ENCODE measurements at regions not wholly inside any gene's neighbourhood (a gene's known extent, or its start where the extent isn't known, plus 50 kb on each side); places are given as distances from the start of the nearest gene placed in this dataset.

DNA sequence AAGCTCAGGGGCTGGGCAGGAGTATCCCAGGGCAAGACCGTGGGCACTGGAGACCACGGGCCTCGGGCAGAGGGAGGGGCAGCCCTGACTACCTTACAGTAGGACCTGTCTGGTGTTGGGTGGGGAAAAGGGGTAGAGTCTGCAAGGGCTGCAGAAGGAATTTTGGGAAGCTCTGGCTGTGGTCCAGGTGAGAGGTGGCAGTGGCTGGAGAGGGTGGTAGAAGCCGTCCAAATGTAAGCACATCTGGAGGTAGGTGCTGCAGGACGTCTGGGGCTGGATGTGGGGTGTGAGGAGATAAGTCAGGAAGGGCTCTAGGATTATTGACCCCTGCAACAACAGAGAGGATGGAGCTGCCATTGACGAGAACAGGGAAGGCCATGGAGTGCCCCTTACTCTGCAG, 486.7 kb downstream of the EIPR1 start:
- no peak for DNase-seq

DNA sequence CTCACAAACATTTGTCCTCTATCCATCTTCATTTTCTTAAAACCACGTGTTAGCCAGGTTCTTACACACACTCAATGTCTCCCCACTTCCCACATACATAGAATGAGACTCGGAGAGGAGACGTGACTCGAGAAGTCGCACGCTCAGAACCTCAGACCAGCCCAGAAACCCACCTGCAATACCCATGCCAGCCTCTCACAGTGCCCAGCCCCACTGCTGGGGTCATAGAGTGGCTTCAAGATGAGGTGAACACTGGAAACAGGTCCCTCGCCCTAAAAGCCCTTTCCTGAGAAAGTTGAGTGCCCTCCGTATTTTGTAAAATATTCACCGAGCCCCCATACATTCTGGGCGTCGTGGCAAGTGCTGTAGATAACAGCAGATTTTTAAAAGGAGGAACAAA, 487.4 kb downstream of the EIPR1 start:
- no peak for DNase-seq

DNA sequence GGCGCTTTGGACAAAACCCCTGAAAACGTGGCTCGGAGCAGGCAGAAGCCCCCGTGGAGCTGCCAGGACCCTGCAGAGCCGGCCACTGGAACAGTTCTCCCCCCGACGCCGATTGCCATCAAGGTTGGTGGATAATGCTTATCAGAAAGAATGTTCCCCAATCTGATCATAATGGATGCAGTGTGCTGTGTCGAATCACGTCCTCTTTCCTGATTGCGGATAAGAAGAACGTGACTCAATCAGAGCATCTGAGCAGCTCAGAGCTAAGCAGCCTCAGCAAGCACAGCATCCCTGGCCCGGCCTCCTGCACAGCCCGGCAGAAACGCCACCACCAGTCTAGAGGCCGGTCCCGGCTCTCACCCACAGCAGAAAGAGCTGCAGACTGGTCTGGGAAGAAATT, 488.0 kb downstream of the EIPR1 start:
- DNase-seq, result no peak

DNA sequence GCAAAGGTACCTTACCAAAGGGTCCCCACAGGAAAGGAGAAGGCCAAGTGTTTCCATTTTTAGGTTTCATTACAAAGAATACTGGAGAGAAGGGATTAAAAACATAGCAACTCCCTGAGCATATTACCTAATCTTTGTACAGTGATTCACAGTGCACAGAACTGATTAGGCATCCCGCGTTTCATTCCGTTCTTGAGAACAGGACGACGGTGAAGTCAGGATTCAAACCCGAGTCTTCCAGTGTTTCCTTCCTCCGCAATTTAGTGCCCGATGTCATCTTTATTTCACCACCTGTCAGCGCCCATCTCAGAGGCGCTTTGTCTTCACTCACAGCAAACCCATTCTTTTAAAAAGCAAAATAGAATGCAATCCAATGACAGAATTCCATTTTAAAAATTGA, 488.5 kb downstream of the EIPR1 start:
- DNase-seq, result no peak

DNA sequence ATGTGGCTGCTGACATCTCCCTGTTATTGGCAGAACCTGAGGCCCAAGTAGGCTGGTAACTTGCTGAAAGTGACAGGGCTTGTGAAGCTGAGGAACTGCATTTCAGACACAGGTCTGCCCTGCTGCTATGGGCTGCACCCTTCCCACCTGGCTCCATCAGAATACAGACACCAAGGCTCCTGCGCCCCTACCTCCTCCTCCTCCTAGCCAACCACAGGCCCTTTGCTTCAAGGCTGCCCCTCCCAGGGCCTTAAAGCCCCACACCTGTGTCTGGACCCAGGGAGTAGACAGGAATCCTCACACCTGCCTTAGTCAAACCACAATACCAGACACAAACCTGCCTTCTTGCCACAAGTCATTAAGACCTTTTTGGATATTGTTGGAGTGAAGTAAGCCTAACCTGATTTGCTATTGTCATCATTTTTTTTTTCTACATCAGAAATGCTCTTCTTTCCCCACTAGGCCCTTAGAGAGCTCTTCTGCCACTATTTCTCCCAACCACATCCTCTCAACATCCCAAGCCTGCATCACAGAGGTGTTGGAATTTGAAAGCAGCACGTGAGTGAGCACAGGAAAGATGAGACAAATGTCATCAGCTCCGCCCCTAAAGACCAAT, 489.7 kb downstream of the EIPR1 start:
- DNase-seq, result no peak

DNA sequence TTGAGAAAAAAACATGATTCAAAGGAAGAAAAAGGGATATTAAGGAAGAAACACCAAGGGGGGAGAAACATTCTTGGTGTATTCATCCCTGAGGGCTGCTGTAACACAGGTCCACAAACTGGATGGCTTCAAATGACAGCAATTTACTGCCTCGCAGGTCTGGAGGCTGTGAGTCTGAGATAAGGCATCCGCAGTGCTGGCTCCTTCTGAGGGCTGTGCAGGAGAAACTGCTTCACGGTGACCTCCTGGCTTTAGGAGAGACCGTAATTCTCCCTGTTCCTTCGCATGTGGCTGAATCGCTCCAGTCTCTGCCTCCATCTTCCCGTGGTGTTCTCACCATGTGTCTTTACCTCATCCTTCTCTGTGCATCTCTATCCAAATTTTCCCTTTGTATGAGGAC, 490.7 kb downstream of the EIPR1 start:
- DNase-seq, result no peak

DNA sequence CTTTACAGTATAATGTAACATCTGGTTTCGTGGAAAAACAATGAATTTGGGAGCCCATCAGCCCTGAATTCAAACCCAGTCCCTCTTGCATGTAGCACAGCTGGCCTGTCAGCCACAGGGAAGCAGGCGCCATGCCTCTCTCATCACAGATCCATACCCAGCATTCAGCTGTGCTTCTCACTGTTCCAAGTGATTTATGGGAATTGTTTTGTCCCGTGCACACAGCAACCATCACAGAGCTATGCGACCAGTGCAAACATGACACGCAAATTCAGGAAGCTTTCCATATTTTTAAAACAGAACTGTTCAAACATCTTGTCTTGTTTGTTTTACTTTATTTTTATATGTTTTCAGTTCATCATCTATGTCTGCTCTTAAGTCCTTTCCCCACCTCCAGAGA, 496.1 kb downstream of the EIPR1 start:
- DNase-seq, result no peak

DNA sequence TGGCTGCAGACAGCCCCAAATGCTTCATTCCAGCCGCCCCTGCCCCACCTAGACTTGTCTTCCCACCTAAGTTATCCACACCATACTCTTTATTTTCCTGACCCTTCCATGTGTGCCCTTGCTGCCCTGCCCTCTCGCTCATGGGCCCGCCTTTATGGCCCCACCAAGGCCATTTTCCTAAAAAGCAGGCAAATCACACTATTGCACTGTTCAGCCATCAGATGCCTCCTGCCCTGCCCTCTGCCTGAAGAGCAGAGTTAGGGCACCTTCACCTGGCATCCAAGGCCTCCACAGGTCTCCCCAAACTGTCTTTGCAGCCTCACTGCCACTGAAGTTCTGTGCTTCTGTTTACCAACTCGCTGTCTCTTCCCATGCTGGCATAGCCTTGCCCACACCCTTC, 496.7 kb downstream of the EIPR1 start:
- DNase-seq, result no peak

DNA sequence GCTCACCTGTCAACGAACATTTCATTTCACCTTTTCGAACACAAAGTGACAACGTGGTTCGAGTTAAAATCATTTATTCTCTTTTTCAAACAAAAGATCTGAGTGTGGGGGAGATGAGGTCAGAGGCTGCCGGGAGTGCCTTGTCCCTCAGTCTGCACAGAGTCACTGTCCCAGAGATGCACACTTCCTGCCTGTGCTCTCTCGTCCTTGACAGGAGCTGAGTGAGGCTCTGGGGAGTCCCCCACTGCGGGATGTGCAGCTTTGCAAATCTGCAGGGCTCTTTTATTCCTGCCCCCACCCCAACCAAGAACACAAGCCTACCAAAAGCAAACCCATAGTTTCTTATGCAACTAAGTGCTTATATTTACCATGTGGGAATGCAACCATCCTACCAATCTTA, 497.8 kb downstream of the EIPR1 start:
- no peak for DNase-seq

DNA sequence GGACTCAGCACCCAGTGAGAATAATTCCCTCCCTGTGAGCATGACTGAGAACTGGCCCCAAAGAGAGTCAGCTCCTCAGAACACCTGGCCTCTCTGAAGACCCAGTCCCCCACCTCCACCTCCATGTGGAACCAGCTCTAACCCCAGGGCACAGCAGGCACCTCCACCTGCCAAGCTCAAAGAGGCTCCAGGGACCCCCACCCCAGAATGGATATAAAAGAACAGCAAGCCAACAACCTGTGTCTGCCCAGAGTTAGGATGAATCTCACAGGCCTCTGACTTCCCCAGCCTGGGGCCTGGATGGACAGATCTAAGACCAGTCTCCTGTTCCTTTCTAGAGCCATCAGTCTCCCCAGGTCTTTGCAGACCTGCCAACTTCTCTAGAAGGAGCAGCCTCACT, 498.5 kb downstream of the EIPR1 start:
- no peak for DNase-seq

DNA sequence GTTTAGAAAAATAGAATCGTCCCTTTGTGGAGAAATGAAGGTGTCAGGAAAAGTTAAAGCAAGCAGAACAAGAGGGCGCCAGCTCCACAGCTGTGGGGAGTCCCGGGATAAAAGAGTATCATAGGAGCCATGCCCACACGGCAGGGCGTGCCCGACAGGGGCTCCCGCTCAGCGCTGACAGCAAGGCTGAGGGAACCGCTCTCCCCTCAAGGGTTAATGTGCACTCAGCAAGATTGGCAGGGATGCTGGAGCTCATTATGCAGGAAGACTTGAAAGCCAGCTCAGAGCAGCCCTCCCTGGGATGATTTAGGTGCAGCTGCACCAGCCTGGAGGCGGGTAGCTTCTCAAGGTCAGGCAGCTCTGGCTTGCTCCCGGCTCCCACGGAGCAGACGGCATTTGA, 500.2 kb downstream of the EIPR1 start:
- no peak for DNase-seq

DNA sequence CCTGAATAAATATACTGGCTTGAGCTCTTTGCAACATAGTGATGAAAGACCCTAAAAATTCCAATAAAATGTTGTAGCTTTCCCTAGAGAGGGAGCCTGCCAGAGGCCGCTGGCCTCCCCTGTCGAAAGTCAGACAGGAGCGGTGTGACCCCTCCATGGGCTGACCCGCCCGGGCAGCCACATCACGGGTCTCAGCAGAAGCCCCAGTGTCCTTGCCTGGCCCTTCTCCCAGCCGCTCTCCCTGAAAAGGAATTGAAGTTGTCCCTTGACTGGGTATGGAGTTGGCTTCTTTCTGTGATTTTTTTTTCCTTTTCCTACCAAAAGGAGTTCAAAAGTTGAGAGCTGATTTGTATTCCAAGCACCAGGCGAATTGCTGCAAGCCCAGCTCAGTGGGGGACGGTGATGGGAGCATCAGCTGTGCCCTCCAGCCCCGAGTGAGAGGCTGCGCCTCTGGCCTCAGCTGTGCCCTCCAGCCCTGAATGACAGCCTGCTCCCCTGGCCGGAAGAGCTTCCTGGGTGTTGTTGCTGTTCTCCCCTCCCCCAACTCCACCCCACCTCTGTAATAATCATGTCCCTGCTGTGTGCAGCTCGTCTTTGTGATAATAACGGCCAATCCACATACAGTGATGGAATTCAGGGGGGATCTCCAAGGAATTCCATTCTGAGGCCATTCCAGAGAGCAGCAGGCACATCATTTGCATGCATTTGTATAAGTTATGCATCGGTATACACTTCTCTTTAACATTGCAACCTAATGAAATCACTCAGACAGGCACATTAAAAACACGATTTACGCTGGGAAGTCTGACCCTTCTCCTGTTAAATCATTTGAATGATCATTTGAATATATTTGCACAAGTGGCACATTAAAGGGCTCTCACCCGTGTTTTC, 501.0 kb downstream of the EIPR1 start:
- no peak for DNase-seq

DNA sequence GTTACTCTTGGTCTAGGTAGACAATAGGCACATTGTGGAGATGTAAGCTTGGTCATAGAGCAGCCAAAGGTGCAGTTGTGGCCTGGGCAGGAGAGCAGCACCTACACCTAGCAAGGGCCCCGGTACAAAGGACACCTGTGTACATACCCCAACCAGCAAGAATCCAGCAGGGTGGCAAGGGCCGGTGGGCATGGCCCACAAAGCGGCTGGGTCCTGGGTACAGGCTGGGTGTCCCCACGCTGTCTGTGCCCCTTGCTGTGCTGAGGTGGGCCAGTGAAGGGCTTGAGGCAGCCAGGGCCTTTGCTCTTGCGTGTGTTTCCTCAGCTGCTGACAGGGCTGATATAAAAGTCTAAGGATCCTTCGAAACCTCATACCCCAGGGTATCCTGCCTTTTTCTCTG, 501.8 kb downstream of the EIPR1 start:
- DNase-seq, result no peak

DNA sequence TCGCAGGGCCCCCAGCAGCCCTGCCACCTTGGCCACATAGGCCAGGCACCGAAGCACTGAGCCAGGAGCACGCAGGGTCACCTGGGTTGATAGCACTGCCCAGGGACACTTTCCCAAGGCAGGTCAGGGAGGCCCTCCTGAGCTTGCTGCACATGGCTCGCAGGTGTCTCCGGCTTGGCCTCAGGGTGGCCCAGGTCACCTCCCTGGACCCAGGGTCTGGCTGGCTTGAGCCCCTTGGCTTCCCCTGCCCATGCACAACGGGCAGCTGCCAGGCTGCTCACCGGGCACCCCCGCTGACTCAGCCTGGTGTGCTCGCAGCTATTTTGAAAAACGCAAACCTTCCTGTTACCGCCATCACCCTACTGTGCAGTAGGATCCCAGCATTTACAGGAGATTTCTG, 502.3 kb downstream of the EIPR1 start:
- DNase-seq, result no peak

DNA sequence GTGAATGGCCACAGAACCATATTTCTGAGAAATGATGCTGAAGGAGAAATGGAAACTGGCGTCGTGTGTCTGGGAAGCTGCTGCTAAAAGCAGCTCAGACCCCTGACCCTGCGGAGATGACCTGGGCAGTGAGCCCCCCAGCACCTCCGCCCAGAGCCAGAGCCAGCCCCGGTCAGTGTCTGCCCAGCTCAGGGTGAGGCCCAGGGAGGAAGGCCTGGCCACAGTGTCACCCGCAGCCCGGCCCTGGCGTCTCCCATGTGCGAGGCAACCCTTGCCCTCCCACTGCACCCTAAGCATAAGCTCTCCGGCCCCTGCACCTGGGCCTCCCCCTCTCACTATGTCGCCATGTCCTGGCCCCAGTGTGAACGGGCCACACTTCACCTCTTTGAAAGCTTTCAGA, 502.8 kb downstream of the EIPR1 start:
- no peak for DNase-seq

DNA sequence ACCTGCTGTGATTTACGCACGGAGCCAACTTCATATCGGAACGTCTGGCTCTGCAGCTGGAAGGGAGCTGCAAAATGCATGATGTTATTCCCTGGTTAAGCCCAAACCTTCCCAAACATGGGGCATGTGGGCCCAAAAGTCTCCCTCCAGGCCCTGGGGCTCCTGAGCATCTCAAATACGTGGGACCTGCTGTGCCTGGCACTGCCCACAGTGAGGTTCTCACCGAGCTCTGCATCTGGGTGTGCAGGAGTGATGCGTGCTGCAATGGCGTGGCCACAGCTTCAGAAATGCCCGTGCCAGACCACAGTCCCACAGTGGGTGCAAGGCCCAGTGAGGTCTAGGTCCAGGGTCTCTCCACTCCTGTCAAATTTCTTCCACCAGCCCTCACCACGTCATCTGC, 503.3 kb downstream of the EIPR1 start:
- DNase-seq, result no peak

DNA sequence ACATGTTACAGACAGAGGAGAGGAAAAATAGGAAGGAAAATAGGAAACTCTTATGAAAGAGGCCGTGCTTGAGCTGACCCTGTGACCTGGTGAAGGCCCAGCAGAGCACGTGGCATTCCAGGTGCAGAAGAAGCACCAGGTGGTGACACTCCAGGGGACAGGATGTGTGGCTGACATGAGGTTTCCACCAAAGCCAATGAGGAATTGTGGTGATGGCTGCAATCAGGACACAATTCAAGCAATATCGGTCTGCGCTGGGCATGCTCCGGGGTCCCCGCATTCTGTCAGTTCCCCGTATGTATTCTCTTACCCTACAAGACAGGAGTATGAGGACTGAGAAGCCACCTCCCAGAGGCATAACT, 504.2 kb downstream of the EIPR1 start:
- DNase-seq, result no peak

DNA sequence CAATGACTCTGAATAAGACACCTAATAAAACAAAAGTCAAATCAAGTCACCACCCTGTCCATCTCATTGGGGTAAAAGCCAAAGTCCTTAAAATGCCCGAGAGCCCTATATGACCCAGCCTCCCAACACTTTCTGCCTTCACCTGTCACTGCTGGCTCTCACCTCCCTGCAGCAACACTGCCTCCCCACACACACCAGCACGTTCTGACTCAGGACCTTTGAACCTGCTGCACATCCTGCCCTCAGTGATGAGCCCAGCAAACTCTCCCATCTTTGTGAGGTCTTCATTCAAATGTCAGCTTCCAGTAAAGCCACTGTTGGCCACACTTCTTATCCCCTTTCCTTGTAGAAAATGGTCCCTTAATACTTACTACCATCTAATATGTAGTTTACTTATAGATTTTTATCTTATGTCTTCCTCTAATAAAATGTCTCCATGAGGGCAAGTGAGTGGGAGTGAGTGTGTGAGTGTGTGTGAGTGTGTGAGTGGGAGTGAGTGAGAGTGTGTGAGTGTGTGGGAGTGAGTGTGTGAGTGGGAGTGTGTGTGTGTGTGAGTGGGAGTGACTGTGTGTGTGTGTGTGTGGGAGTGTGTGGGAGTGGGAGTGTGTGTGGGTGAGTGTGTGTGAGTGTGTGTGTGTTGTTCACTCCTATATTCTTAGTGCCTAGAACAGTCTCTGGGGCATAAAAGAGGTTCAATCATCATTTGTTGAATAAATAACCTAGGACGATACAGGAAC, 504.7 kb downstream of the EIPR1 start:
- no peak for DNase-seq

DNA sequence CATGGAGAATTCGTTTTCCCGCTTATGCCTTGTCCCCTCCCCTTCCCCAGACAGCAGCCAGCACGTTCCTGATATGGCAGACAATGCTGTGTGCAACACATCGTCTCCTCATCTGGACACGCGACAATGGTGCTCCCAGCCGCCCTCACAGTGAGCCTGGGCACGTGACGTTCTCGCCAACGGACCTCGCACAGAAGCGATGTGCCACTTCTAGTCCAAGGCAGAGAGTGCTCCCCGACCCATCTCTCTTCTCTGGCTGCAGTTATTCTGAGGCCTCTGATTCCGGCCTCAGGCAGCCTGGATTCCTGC, 505.4 kb downstream of the EIPR1 start:
- no peak for DNase-seq

DNA sequence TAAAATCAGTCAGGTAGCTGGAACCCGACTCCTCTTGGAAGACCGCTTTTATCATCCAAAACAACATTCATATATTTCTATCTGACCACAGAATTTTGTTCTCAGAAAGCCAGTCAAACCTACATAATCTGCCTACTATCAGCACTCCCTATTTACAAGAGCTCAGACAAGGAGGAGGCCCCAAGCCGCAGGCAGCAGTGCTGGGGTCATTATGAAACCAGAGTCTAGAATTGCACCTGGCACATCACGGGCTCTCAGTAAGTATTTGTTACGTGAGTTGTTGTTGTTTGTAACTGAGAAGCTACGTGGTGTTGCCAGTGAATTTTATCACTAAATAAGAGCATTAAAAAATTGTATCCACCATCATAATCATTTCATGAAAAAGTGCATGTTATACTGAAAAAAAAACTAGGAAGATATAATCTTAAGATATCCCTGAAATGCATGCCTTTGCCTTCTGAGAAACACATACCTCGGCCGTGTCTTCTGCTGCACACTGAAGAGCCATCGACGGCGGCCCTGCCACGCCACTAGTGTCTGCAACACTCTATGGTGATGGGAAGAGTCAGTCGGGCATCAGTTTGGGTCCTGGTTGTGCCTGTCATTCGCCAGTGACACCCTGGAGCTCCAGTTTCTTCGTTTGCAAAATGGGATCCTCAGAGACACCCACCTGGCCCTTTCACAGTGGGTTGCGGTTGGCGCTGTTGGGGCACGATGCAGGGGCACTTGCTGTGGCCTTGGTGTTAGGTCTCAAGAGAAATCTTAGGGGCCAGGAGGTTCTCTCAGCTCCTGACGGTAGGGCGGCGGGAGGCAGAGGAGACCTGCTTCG, 505.9 kb downstream of the EIPR1 start:
- DNase-seq, result no peak

DNA sequence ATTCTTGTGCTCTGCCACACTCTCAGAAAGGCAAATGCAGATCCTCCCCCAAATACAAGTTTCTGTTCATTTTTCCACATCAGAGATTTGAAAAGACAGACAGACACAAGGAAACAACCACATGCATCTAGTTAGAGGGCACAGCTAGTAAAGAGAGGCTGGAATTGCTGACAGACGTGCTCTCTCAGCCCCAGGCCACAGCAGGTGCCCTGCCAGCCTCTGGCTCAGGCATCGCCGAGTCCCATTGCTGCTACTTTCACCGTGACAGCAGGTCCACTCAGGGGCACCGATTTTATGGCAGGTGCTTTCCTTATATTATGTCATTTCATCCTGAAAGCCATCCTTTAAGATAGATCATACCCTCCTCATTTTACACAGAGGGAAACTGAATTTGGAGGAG, 507.5 kb downstream of the EIPR1 start:
- no peak for DNase-seq

DNA sequence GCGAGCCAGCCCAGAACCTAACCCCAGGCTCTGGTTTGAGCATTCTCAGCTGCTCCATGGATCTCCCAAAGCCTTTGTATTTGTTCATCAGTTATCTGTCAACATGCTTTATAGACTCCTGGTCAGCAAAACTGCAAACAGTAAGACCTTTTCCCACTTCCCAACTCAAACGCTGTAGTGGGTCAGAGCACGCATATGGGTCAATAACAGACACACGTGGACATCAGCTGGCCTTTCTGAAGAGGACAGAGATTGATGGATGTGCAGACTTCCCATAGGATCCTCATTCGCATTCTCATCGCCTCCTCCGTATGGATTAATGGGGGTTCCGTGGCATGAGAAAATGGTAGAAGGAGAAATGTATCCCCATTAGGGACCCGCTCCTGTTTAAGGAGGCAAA, 508.1 kb downstream of the EIPR1 start:
- no peak for DNase-seq

DNA sequence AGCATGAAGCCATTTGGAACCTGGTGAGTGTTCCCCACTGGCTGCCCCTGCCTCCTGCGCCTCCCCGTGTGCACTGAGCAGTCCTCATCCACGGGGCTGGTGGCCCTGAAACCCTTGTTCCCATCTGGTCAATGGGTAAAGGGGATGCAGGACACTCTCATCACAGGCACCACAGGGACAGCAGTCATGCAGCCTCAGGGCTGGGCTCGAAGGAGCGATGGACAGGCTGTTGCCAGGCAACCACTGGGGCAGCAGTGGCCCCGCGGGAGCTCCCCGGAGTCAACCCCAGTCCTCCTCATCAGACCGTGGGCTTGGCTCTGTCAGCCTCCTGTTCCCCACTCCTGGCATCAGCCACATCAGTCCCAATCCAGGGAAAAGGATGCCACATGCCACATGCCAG, 509.5 kb downstream of the EIPR1 start:
- no peak for DNase-seq
